H1 (cell line): ENCODE measurements at regions not wholly inside any gene's neighbourhood (a gene's known extent, or its start where the extent isn't known, plus 50 kb on each side); places are given as distances from the start of the nearest gene placed in this dataset.

Experiments
- CBX5 ChIP-seq: fragments of 300-800, 300-1000 bp; sonication (generic); IDR thresholded peaks from 2 replicates; pipeline ENCODE4 v1.7.1; 2016; ENCODE audit warnings: antibody characterized with exemption, low read length, low read depth
- CEBPB ChIP-seq: IDR thresholded peaks from 2 replicates; pipeline ENCODE4 v1.6.1; 2012; ENCODE audit warnings: low read depth, low read length
- CHD7 ChIP-seq: fragments of 300-600 bp; sonication (generic); IDR thresholded peaks from 2 replicates; pipeline ENCODE4 v1.7.1; 2012; ENCODE audit warnings: low read length, moderate library complexity, mild to moderate bottlenecking, inconsistent platforms; ENCODE audit not compliant: insufficient replicate concordance
- GABPA ChIP-seq: IDR thresholded peaks from 2 replicates; pipeline ENCODE4 v1.6.1; 2011; ENCODE audit warnings: mild to moderate bottlenecking, low read length, moderate library complexity, borderline replicate concordance; ENCODE audit not compliant: insufficient read depth
- HDAC6 ChIP-seq: IDR thresholded peaks from one replicate; pipeline ENCODE4 v1.7.1; 2012; ENCODE audit warnings: low read depth, mild to moderate bottlenecking, inconsistent platforms, low read length, moderate library complexity
- RNF2 ChIP-seq: fragments of 200-900, 300-1000 bp; sonication (generic); IDR thresholded peaks from 2 replicates; pipeline ENCODE4 v1.7.1; 2016; ENCODE audit warnings: borderline replicate concordance, low read depth, mild to moderate bottlenecking, antibody characterized with exemption, low read length; ENCODE audit not compliant: poor library complexity, severe bottlenecking; ENCODE audit errors: missing control alignments
- TAF1 ChIP-seq: IDR thresholded peaks from 2 replicates; pipeline ENCODE4 v1.6.1; 2011; ENCODE audit warnings: mild to moderate bottlenecking, low read depth, low read length
- TF ChIP-seq, protein P1 (sequence below): IDR thresholded peaks from 2 replicates; pipeline ENCODE4 v1.6.1; 2012; ENCODE audit warnings: inconsistent platforms

DNA sequence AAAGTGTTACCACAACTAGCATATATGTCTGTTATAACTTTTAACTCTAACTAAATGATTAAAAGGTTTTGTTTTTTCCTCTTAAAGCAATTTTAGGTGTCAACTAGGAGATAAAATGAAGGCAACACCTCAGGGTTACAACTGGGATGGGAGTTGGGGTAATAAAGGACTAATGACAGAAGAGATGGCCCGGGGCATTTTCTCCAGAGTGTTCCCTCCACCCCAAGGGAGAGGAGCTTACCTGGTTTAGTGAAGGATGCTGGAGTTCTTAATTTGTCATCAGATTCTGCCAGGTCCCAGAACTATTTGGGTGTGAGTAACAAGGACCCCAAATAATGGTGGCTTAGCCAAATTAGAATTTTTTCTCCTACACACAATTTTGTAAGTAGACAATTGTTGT is 260.3 kb downstream of the CD109 start (continued):
- no peak for TF ChIP-seq CHD7
- TF ChIP-seq TAF1, result no peak
- no peak for TF ChIP-seq HDAC6
- no peak for TF ChIP-seq CBX5
- TF ChIP-seq CEBPB, result no peak
- TF ChIP-seq GABPA, result no peak
- no peak for TF ChIP-seq RNF2
- TF ChIP-seq, protein P1, sequence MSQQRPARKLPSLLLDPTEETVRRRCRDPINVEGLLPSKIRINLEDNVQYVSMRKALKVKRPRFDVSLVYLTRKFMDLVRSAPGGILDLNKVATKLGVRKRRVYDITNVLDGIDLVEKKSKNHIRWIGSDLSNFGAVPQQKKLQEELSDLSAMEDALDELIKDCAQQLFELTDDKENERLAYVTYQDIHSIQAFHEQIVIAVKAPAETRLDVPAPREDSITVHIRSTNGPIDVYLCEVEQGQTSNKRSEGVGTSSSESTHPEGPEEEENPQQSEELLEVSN, result no peak
